GDM1 (cell line): ENCODE measurements at regions not wholly inside any gene's neighbourhood (a gene's known extent, or its start where the extent isn't known, plus 50 kb on each side); places are given as distances from the start of the nearest gene placed in this dataset.
"Not testable (repeated sequence)": the region's sequence is repeated elsewhere in the genome, so short reads cannot be mapped to it uniquely, and the experiment has no call there.

Experiments
- DNase-seq: peaks from one replicate; lab custom pipeline; 2025; lab: John Stamatoyannopoulos, UW

GRCh38 chr4:116665716-116666115 is 419.7 kb downstream of the TRAM1L1 start:
- no peak for DNase-seq

GRCh38 chr4:116664198-116664597 is 421.2 kb downstream of the TRAM1L1 start:
- no peak for DNase-seq

- no peak for DNase-seq
Measured at GRCh38 chr4:116639070-116639577, 446.3 kb downstream of the TRAM1L1 start.

- no peak for DNase-seq
Measured at GRCh38 chr4:116638592-116638991, 446.8 kb downstream of the TRAM1L1 start.

- no peak for DNase-seq
Measured at GRCh38 chr4:116636917-116637316, 448.5 kb downstream of the TRAM1L1 start.

- DNase-seq: no peak
Measured at GRCh38 chr4:116632269-116632668, 453.1 kb downstream of the TRAM1L1 start.

GRCh38 chr4:116628598-116628997 is 456.8 kb downstream of the TRAM1L1 start:
- DNase-seq: no peak

- DNase-seq: no peak
Measured at GRCh38 chr4:116627545-116627944, 457.8 kb downstream of the TRAM1L1 start.

- DNase-seq: not testable (repeated sequence)
Measured at GRCh38 chr4:116619508-116619907, 465.9 kb downstream of the TRAM1L1 start.

- DNase-seq: no peak
Measured at GRCh38 chr4:116618638-116619037, 466.7 kb downstream of the TRAM1L1 start.

- no peak for DNase-seq
Measured at GRCh38 chr4:116603096-116603495, 482.3 kb downstream of the TRAM1L1 start.

GRCh38 chr4:116599859-116600258 is 485.5 kb downstream of the TRAM1L1 start:
- no peak for DNase-seq

GRCh38 chr4:116598980-116599789 is 486.2 kb downstream of the TRAM1L1 start:
- DNase-seq: no peak

GRCh38 chr4:116598155-116598979 is 487.0 kb downstream of the TRAM1L1 start:
- no peak for DNase-seq

GRCh38 chr4:116590648-116591047 is 494.7 kb downstream of the TRAM1L1 start:
- DNase-seq: no peak

GRCh38 chr4:116588783-116589182 is 496.6 kb downstream of the TRAM1L1 start:
- no peak for DNase-seq

GRCh38 chr4:116585246-116585645 is 500.1 kb downstream of the TRAM1L1 start:
- DNase-seq: no peak

- no peak for DNase-seq
Measured at GRCh38 chr4:116577321-116577720, 508.1 kb downstream of the TRAM1L1 start.

- no peak for DNase-seq
Measured at GRCh38 chr4:116573540-116573939, 511.8 kb downstream of the TRAM1L1 start.

- DNase-seq: no peak
Measured at GRCh38 chr4:116561768-116562167, 523.6 kb downstream of the TRAM1L1 start.

- no peak for DNase-seq
Measured at GRCh38 chr4:116551806-116552205, 533.6 kb downstream of the TRAM1L1 start.

- no peak for DNase-seq
Measured at GRCh38 chr4:116547632-116548031, 537.7 kb downstream of the TRAM1L1 start.

GRCh38 chr4:116546759-116547158 is 538.6 kb downstream of the TRAM1L1 start:
- DNase-seq: no peak
